ENCODE measurements at regions not wholly inside any gene's neighbourhood (a gene's known extent, or its start where the extent isn't known, plus 50 kb on each side); places are given as distances from the start of the nearest gene placed in this dataset.
"Not testable (repeated sequence)": the region's sequence is repeated elsewhere in the genome, so short reads cannot be mapped to it uniquely, and the experiment has no call there.

GRCh38 chr1:76725864-76726619, 141.2 kb upstream of the ST6GALNAC5 start:
- Mint-ChIP-seq H3K4me3 (ENCODE audit: low read depth, unreplicated experiment) (no peak overlapping the region), H3K4me1 (ENCODE audit: low read depth, unreplicated experiment) (no peaks in the 10 kb centered on the region), H3K27ac (ENCODE audit: unreplicated experiment) (no peak overlapping the region), H3K36me3 (ENCODE audit: insufficient read depth, unreplicated experiment) (no peaks in the 10 kb centered on the region), H3K27me3 (ENCODE audit: unreplicated experiment) (no peaks in the 10 kb centered on the region), H3K9me3 (ENCODE audit: low read depth, unreplicated experiment) (no peaks in the 10 kb centered on the region)
- CTCF ChIA-PET = no interaction called here
- intact Hi-C loops (cut with micrococcal nuclease; ENCODE audit: unreplicated experiment) = no loop called here
- no peak for TF ChIP-seq CTCF (IDR thresholded peaks at IDR 0.05; ENCODE audit: unreplicated experiment)
- no peak for DNase-seq
- BruUV-seq (replicated peaks) = no TSS peak

DNA sequence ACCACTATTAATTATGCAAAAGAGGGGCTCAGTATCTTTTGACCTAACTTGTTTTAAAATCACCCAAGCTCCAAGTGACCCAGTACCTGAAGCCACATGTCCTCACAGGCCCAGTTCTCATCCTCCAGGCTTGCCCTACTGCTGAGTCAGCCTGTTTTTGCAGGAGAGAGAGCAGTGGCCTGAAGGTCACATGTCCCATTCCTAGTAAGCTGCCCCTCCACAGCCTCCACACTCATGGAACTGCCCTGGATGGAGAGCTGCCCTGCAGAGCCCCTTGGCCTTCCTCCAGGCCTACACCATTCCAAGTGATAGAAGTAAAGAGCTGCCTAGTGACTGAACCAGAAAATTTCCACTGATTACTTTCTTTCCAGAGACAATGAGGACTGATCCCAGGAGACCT, 139.8 kb upstream of the ST6GALNAC5 start:
- Mint-ChIP-seq H3K27ac (ENCODE audit: unreplicated experiment) (no peak overlapping the region), H3K4me3 (ENCODE audit: low read depth, unreplicated experiment) (no peak overlapping the region), H3K27me3 (ENCODE audit: unreplicated experiment) (no peaks in the 10 kb centered on the region), H3K4me1 (ENCODE audit: low read depth, unreplicated experiment) (no peaks in the 10 kb centered on the region), H3K36me3 (ENCODE audit: insufficient read depth, unreplicated experiment) (no peaks in the 10 kb centered on the region), H3K9me3 (ENCODE audit: low read depth, unreplicated experiment) (no peaks in the 10 kb centered on the region)
- intact Hi-C loops (cut with micrococcal nuclease; ENCODE audit: unreplicated experiment) = no loop called here
- no TSS peak for BruUV-seq (replicated peaks)
- no peak for TF ChIP-seq CTCF (IDR thresholded peaks at IDR 0.05; ENCODE audit: unreplicated experiment)
- CTCF ChIA-PET = no interaction called here
- no peak for DNase-seq

DNA sequence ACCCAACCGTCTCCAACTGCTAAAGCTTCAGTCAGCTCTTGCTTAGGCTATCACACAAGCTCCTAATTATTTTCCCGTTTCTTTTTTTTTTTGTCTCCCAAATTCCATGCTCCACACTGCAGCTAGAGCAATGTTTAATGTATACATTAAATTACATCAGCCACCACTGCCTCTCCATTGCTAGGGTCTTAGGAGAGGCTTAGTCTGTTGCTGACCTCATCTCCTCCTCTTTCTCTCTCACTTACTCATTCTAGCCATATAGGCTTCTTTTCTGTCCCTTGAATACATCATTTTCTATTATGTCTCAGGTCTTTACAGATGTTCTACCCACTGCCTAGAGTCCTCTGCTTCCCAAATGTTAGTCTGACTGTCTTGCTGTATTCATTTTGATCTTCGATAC, 138.1 kb upstream of the ST6GALNAC5 start:
- TF ChIP-seq CTCF (IDR thresholded peaks at IDR 0.05; ENCODE audit: unreplicated experiment) = no peak
- DNase-seq = no peak
- Mint-ChIP-seq H3K36me3 (ENCODE audit: insufficient read depth, unreplicated experiment) (no peaks in the 10 kb centered on the region), H3K27me3 (ENCODE audit: unreplicated experiment) (no peaks in the 10 kb centered on the region), H3K9me3 (ENCODE audit: low read depth, unreplicated experiment) (no peaks in the 10 kb centered on the region), H3K4me1 (ENCODE audit: low read depth, unreplicated experiment) (no peaks in the 10 kb centered on the region), H3K27ac (ENCODE audit: unreplicated experiment) (no peak overlapping the region), H3K4me3 (ENCODE audit: low read depth, unreplicated experiment) (no peak overlapping the region)
- BruUV-seq (replicated peaks) = no TSS peak
- CTCF ChIA-PET = no interaction called here
- intact Hi-C loops (cut with micrococcal nuclease; ENCODE audit: unreplicated experiment) = no loop called here

DNA sequence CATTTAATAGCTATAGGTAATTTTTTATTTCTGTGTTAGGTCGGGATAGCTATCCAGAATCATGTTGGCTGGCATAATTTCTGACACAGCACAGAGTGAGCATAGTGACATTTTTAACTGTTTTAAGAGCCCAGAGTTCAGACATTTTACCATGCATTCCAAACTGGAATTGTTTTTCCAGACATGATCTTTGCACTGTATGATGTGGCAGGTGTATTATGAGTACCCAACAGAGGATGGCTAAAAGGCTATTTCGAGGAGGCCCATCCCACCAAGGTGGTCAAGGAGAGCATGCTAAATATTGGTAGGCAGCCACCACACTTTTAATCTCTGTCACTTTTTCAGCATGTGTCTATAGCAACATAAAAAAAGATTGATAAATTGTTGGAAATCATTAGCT, 137.3 kb upstream of the ST6GALNAC5 start:
- no peak for TF ChIP-seq CTCF (IDR thresholded peaks at IDR 0.05; ENCODE audit: unreplicated experiment)
- intact Hi-C loops (cut with micrococcal nuclease; ENCODE audit: unreplicated experiment) = no loop called here

GRCh38 chr1:76738355-76738754, 128.9 kb upstream of the ST6GALNAC5 start:
- H3K4me3 Mint-ChIP-seq (ENCODE audit: low read depth, unreplicated experiment); CTCF ChIA-PET; H3K27ac Mint-ChIP-seq (ENCODE audit: unreplicated experiment); BruUV-seq (replicated peaks); H3K36me3 Mint-ChIP-seq (ENCODE audit: insufficient read depth, unreplicated experiment); H3K9me3 Mint-ChIP-seq (ENCODE audit: low read depth, unreplicated experiment); DNase-seq; H3K4me1 Mint-ChIP-seq (ENCODE audit: low read depth, unreplicated experiment); intact Hi-C loops (cut with micrococcal nuclease; ENCODE audit: unreplicated experiment): not testable (repeated sequence)
- H3K27me3 Mint-ChIP-seq (ENCODE audit: unreplicated experiment) = peaks cover 15% of the 10 kb centered on the region

More for the DNA sequence above, 137.3 kb upstream of the ST6GALNAC5 start:
- H3K4me3 Mint-ChIP-seq (ENCODE audit: low read depth, unreplicated experiment) = no peak overlapping the region
- no peaks in the 10 kb centered on the region for H3K9me3 Mint-ChIP-seq (ENCODE audit: low read depth, unreplicated experiment)
- H3K4me1 Mint-ChIP-seq (ENCODE audit: low read depth, unreplicated experiment) = no peaks in the 10 kb centered on the region
- CTCF ChIA-PET = interaction anchor here (0.6 kb wide), 1 partner anchor 70 kb away, joined by 3 read pairs; no protein-coding TSS in a partner anchor
- H3K27ac Mint-ChIP-seq (ENCODE audit: unreplicated experiment) = no peak overlapping the region
- H3K27me3 Mint-ChIP-seq (ENCODE audit: unreplicated experiment) = no peaks in the 10 kb centered on the region
- BruUV-seq (replicated peaks) = no TSS peak
- DNase-seq = no peak
- no peaks in the 10 kb centered on the region for H3K36me3 Mint-ChIP-seq (ENCODE audit: insufficient read depth, unreplicated experiment)

DNA sequence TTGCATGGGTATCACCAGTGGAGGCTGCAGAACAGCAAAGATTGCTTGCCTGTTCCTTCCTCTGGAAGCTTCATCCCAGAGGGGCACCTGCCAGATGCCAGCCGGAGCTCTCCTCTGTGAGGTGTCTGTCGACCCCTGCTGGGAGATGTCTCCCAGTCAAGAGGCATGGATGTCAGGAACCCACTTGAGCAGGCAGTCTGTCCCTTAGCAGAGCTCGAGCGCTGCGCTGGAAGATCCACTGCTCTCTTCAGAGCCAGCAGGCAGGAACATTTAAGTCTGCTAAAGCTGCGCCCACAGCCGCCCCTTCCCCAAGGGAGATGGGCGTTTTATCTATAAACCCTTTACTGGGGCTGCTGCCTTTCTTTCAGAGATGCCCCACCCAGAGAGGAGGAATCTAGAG, 126.3 kb upstream of the ST6GALNAC5 start:
- intact Hi-C loops (cut with micrococcal nuclease; ENCODE audit: unreplicated experiment); BruUV-seq (replicated peaks); H3K27ac Mint-ChIP-seq (ENCODE audit: unreplicated experiment); DNase-seq; H3K36me3 Mint-ChIP-seq (ENCODE audit: insufficient read depth, unreplicated experiment); H3K9me3 Mint-ChIP-seq (ENCODE audit: low read depth, unreplicated experiment); H3K4me1 Mint-ChIP-seq (ENCODE audit: low read depth, unreplicated experiment); H3K4me3 Mint-ChIP-seq (ENCODE audit: low read depth, unreplicated experiment): not testable (repeated sequence)
- CTCF ChIA-PET = interaction anchor here (0.9 kb wide), 1 partner anchor 587 kb away, joined by 3 read pairs; no protein-coding TSS in a partner anchor
- peaks cover 15% of the 10 kb centered on the region for H3K27me3 Mint-ChIP-seq (ENCODE audit: unreplicated experiment)

Measured in Calu3 (cell line).